GM19463 (cell line): ENCODE measurements at regions not wholly inside any gene's neighbourhood (a gene's known extent, or its start where the extent isn't known, plus 50 kb on each side); places are given as distances from the start of the nearest gene placed in this dataset.

Source experiments
- ATAC-seq: cut with Tn5 transposase; IDR thresholded peaks from one replicate; pipeline ENCODE4 v1.9.1; 2021; ENCODE audit warnings: mild to moderate bottlenecking, moderate library complexity; ENCODE audit not compliant: unreplicated experiment

GRCh38 chr10:104505521-104506042 is 135.5 kb upstream of the SORCS3 start:
- ATAC-seq = no peak

DNA sequence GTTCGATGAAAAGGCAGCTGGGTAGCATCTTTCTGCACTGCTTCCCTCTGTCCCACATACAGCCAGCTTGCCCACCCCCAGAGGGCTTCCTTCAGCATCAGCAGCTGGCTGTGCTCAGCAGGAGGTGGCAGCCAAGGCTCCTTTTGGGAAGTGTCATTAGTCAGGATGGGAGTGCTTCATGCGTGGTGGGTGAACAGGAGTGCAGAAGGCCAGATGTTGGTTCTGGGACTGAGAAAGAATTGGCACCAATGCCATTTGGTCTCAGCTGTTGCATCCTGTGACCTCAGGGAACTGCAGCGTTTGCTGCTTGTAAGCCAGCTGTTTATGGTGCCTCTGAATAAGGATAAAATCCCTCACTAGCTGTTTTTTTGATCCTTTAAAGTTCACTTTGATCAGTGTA is 131.1 kb upstream of the SORCS3 start:
- no peak for ATAC-seq

DNA sequence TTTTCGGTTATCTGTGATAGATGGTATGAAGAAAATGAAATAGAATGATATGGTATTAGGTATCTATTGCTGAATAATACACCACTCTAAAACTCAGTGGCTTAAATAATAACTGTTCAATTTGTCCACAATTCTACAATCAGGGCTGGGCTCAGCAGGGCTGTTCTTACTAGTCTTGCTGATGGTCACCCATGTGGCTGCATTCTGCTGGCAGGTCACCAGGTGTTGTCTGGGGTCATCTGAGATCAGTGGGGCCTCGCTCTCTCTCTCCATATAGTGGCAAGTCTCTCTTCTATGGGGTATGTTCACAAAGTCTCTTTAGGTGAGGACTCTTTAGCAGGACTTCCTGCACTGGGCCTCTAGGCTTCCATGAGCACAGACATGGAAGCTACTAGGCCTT is 130.4 kb upstream of the SORCS3 start:
- ATAC-seq = no peak

DNA sequence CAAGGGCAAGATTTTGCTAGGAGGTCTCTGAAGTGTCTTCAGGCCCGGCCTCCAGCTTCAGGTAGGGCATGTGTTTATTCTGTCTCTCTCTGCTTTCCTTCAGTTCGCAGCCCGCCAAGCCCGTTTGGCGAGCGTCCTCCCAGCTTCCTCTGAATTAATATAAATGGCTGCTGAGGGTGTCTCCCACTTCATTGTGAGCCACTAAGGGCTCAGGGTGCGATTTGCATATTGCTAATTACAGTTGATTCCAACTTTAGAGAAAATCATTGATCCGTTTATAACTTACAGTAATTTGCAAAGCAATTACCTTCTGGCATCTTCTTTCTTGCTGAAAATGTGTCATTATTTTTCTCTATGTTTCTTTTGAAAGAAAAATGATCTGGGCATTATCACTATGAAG is 128.3 kb upstream of the SORCS3 start:
- no peak for ATAC-seq

- ATAC-seq = no peak
Observed at GRCh38 chr10:104515678-104516199, 125.4 kb upstream of the SORCS3 start.

DNA sequence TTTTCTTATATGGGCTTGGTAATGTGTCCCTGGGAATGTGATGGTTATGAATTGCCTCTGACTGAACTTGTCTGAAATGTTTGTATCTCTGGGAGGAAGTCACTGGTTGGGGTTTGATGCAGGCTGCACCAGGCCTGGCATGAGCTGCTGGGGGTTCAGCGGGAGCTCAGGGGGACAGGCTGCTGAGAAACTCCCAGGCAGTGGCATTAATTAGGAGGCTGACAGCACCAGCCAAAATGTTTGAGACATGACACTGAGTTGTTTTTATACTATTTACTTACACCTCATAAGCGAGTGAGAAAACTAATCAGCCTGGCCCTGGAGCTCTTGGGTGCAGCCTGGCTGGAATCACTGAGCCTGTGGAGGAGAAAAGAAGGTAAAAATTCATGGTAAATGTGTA is 124.1 kb upstream of the SORCS3 start:
- ATAC-seq = no peak

DNA sequence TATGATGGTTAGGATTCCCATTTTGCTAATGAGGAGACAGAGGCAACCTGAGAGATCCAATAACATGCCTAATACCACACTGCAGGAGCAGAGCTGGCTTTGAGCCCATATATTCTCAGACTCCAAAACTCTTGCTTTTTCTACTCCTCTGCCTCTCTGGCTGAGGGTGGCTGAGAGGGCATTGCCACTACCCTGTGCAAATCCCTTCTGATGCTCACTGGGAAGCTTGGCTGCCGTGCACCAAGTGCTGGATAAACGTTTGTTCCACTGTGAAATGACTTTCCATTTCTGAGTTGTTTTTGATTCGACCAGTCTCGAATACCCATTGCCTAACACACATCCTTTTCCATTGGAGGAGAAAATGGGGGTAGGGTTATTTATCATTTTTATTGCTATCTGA is 123.1 kb upstream of the SORCS3 start:
- no peak for ATAC-seq

DNA sequence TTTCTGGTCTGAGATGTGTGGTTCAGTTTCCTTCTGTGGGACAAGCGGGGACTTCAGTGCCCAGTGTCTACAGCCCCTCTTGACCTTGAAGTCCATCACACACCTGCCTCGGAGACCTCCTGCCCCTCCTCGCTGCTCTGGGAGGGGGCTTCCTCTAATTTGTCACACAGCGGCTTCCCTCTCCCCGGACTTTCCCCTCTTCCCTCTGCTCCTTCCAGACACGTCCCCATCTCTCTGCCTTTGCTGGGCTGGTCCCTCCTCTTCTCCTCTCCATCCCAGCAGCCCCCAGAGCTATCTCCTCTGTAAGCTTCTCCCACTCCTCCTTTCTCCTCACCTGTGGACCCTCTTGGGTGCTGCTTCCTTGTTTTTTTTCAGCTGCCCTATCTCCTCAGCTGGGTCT is 122.2 kb upstream of the SORCS3 start:
- ATAC-seq = no peak

GRCh38 chr10:104520653-104521052 is 120.4 kb upstream of the SORCS3 start:
- ATAC-seq = no peak

DNA sequence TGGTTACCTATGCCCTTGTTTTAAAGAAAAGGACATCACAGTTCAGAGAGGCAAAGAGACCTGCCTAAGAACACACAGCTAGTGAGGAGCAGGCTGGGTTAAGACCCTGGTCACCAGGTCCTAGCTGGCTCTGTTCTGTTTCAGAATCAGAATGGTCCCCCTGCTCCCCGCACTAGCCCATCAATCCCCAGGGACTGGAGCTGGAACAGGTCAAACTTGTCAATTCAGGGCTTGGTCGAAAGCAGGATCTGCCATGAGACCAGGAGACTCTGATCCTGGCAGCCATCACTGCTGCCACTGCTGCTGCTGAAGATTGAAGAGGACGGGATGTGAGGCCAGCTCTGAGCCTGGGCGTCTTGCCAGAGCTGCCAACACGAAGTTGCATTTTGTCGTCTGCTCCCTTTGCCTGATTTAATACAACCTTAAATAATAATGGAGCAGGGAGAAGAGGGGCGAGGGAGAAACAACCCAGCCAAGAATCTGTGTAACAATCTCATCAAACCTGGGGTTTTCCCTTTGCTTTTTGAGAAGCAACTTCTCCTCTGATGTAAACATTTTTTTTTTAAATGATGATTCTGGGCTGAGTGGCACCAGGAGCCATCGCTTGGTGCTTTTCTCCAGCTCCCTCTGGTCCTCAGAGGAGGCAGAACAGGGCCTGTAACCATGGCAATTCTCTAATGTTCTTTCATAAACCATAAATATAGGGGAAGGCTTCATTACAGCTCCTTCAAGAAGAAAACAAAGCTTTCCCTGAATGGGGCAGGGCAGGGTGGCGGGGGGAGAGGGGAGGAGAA is 119.0 kb upstream of the SORCS3 start:
- ATAC-seq = no peak

DNA sequence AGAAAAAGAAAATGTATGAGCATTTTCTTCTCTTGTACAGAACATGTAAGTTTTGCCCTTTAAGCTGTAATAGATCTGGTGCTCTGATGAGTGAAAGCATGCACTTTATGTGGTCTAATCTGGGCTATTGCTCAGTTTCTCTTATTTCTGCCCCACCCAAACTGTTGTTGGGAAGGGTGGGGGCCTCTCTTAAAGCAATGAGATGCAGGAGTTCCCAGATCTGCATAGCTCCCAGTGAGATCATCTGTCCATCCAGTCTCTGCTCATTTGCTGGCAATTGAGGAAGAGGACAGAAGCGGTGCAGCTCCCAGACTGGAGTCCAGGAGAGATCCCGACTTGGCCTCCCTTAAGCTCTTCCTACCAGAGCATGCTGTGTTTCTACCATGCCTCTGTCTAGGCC is 114.9 kb upstream of the SORCS3 start:
- ATAC-seq = no peak

DNA sequence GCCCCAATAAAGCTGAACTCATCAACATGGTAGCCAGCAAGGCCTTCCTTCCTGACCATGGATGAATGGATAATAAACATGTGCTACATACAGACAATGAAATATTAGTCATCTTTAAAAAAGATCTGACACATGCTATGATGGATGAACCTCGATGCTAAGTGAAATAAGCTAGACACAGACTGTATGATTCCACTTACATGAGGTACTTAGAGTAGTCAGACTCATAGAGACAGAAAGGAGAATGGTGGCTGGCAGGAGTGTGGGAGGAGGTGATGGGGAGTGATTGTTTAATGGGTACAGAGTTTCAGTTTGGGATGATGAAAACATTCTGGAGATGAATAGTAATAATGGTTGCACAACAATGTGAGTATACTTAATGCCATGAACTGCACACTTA is 114.1 kb upstream of the SORCS3 start:
- ATAC-seq = no peak

DNA sequence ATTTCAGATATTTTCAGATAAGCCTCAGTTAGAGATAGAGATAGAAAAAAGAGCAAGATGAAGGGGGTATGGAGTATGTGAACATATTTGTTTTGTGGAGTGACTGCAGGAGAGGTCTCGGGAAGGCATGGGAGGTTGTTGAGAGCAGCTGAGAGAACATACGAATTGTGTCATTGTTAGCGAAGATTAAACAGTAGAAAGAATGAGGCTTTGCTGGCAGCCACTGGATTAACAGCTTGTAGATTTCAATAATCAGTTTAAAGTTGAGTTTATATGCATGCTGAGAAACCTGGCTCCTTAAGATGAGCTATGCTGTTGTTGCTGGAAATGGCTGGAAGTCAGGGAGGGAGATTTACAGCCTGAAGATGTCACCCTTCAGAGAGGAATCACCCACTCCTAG is 100.9 kb upstream of the SORCS3 start:
- ATAC-seq = no peak

DNA sequence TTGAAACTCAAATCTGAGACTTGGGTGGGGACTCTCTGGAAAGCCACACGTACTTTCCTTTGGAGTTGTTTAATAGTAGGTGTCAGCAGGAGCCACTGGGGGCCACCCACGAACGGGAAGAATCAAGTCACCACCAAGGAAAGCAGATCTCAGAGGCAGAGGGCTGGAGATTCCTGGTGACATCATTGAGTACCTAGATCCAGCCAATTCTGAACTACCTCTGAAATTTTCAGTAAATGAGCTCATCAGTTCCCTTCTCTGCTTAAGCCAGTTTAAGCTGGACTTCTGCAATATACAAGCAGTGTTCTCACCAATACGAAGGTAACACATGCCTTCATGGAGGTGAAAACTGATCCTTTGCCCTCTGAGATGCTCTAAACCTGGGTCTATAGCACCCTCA is 99.3 kb upstream of the SORCS3 start:
- ATAC-seq = no peak

- no peak for ATAC-seq
Observed at GRCh38 chr10:104546336-104546735, 94.8 kb upstream of the SORCS3 start.

- ATAC-seq = no peak
Observed at GRCh38 chr10:104546756-104547155, 94.3 kb upstream of the SORCS3 start.

DNA sequence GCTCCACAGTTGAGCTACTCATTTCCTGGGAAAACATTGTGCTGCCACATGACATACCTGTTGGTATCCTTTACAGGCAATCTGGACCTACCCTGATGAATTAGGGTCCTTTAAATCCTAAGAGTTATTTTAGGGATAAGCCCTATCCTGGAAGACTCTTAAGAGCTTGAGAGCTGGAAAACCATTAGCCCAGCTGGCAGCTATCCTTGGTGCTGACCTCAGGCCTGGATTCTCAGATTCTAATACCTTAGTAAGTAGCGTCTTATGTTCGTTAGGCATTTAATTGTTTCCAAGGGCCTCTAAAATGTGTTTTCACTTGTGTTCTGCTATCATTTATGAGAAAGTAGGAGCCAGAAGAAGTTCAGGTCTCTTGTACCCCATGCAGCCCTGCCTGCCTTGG is 93.0 kb upstream of the SORCS3 start:
- no peak for ATAC-seq

- no peak for ATAC-seq
Observed at GRCh38 chr10:104556831-104557230, 84.3 kb upstream of the SORCS3 start.

DNA sequence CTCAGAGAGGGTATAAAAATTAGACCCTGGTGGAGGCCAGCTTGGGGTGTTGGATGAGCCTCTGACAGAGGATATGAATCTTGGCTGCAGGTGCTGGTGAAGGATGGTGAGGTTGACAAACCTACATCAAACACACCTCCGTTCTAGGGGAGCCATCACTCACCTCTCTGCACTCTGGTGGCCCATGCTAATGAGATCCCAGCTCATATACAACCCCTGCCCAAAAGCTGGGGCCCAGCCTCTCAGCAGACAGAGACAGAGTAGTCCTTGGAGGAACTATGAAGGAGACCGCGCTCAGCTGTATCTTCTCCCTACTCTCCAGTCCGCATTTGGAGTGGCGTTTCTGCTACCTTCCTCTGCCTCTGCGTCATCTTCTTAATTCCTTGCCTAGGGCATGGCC is 83.1 kb upstream of the SORCS3 start:
- no peak for ATAC-seq

- ATAC-seq = no peak
Observed at GRCh38 chr10:104559935-104560334, 81.2 kb upstream of the SORCS3 start.

DNA sequence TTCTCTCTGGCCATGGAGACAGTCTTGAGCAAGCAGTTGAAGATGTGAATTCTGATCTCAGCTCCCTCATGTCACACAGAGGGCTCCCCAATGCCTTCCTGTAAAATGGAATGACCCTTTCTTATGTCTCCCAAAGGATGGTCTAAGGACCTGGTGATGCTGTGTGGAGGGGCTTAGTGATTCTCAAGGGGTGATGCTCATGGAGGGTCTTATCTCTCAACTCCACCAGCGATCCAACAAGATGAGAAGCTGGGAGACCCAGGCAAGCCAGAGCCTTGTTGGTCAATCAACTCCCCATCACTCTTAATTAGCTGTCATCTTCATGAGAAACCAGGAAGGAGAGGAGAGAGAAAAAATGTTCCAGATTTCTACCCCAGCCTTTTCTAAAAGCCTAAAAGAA is 78.0 kb upstream of the SORCS3 start:
- no peak for ATAC-seq

DNA sequence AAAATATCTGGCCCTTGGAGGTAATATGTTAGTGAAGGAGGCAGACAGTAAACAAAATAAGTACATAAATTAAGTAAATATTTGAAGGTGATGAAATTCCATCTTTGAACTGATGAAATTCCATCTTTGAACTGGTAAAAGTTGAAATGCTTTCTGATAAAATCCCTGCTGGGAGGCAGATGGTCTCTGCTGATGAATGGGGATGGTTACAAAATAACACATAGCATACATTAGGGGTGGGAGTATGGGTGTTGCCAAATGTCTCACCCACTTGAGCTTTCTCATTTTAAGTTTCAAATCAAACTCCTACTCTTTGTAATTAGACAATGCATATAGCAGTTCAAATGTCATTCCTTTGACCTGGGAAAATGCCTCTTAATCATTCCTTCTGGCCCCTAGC is 77.5 kb upstream of the SORCS3 start:
- ATAC-seq = no peak

DNA sequence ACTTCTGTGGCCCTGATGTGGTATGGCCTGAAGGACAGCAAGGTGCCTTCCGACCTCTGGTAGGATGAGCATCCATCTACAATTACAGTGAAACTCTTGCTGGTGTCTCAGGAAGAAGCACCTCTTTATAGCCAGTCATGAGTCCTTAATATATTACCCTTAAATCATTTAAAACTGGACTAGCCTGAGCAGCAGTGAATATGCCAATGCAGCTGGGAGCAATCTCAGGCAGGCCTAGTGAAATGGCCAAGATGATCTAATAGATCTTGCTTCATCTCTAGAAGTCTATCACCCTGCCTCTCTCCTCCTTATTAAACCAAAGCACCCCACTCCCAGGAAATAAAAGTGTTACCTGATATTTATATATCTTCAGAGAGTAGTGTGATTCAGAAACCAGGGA is 66.7 kb upstream of the SORCS3 start:
- ATAC-seq = no peak
